ENCODE measurements at regions not wholly inside any gene's neighbourhood (a gene's known extent, or its start where the extent isn't known, plus 50 kb on each side); places are given as distances from the start of the nearest gene placed in this dataset.

DNA sequence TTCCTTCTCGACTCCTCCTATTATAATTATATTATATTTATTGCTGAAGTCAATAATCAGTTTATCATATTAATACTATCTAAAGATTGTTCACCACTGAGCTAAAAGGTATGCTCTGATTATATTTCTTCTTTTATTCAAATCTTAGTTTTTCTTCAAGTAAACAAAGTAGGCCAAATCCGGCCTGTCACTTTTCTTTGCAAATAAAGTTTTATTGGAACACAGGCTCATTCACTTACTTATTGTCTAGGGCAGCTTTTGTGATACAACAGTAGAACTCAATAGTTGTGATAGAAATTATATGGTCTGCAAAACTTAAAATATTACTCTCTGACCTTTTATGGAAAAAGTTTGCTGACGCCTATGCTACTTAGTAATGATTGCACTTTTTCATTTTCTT, 92.4 kb upstream of the DNAJC19 start:
- TF ChIP-seq, protein P1, sequence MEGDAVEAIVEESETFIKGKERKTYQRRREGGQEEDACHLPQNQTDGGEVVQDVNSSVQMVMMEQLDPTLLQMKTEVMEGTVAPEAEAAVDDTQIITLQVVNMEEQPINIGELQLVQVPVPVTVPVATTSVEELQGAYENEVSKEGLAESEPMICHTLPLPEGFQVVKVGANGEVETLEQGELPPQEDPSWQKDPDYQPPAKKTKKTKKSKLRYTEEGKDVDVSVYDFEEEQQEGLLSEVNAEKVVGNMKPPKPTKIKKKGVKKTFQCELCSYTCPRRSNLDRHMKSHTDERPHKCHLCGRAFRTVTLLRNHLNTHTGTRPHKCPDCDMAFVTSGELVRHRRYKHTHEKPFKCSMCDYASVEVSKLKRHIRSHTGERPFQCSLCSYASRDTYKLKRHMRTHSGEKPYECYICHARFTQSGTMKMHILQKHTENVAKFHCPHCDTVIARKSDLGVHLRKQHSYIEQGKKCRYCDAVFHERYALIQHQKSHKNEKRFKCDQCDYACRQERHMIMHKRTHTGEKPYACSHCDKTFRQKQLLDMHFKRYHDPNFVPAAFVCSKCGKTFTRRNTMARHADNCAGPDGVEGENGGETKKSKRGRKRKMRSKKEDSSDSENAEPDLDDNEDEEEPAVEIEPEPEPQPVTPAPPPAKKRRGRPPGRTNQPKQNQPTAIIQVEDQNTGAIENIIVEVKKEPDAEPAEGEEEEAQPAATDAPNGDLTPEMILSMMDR (IDR thresholded peaks at IDR 0.05; ENCODE audit: borderline replicate concordance, extremely low read depth, low read length, poor library complexity, severe bottlenecking): no peak
- no peak for TF ChIP-seq EZH2 (IDR thresholded peaks at IDR 0.05; ENCODE audit: borderline replicate concordance, low read depth, low read length, severe bottlenecking)
